ENCODE measurements at regions not wholly inside any gene's neighbourhood (a gene's known extent, or its start where the extent isn't known, plus 50 kb on each side); places are given as distances from the start of the nearest gene placed in this dataset.

GRCh38 chr2:64753399-64753798 lies 99.7 kb upstream of the SERTAD2 start:
- WGBS, 2 experiments (ENCODE audit: insufficient coverage in 2 of 2), result 90% methylated on average over 1 of the region's 2 CpGs; no CpG with 5 or more reads in 1 of the 2 experiments
- Histone ChIP-seq H3K4me1 (ENCODE audit: control insufficient read depth, insufficient read depth, low read length, poor library complexity, severe bottlenecking) (peaks cover 6% of the 10 kb centered on the region), H3K27ac (ENCODE audit: low read depth, low read length, severe bottlenecking) (no peak overlapping the region), H3K4me3 (ENCODE audit: extremely low read depth, insufficient read depth, low read length, poor library complexity, severe bottlenecking) (no peak overlapping the region), H3K9me3 (ENCODE audit: control insufficient read depth, low read length) (peaks cover 7% of the 10 kb centered on the region), H3K36me3 (ENCODE audit: control insufficient read depth, insufficient read depth, low read length) (no peaks in the 10 kb centered on the region)

GRCh38 chr2:64754570-64754969 lies 100.9 kb upstream of the SERTAD2 start:
- peaks cover 6% of the 10 kb centered on the region for H3K4me1 ChIP-seq (ENCODE audit: control insufficient read depth, insufficient read depth, low read length, poor library complexity, severe bottlenecking)
- no peak overlapping the region for H3K4me3 ChIP-seq (ENCODE audit: extremely low read depth, insufficient read depth, low read length, poor library complexity, severe bottlenecking)
- H3K9me3 ChIP-seq (ENCODE audit: control insufficient read depth, low read length), result peaks cover 7% of the 10 kb centered on the region
- WGBS, 2 experiments (ENCODE audit: insufficient coverage in 2 of 2), result no CpG with 5 or more reads among the region's 1 CpG
- H3K36me3 ChIP-seq (ENCODE audit: control insufficient read depth, insufficient read depth, low read length), result no peaks in the 10 kb centered on the region
- no peak overlapping the region for H3K27ac ChIP-seq (ENCODE audit: low read depth, low read length, severe bottlenecking)

- WGBS, 2 experiments (ENCODE audit: insufficient coverage in 2 of 2), result no CpG with 5 or more reads among the region's 2 CpGs
- Histone ChIP-seq H3K27ac (ENCODE audit: low read depth, low read length, severe bottlenecking) (no peak overlapping the region), H3K36me3 (ENCODE audit: control insufficient read depth, insufficient read depth, low read length) (no peaks in the 10 kb centered on the region), H3K4me1 (ENCODE audit: control insufficient read depth, insufficient read depth, low read length, poor library complexity, severe bottlenecking) (peaks cover 3% of the 10 kb centered on the region), H3K9me3 (ENCODE audit: control insufficient read depth, low read length) (peaks cover 7% of the 10 kb centered on the region), H3K4me3 (ENCODE audit: extremely low read depth, insufficient read depth, low read length, poor library complexity, severe bottlenecking) (no peak overlapping the region)
Observed at GRCh38 chr2:64757126-64757525, 103.4 kb upstream of the SERTAD2 start.

- WGBS, 2 experiments (ENCODE audit: insufficient coverage in 2 of 2), result 88 to 91% methylated on average over 5 of the region's 5 CpGs
- H3K9me3 ChIP-seq (ENCODE audit: control insufficient read depth, low read length), result peaks cover 7% of the 10 kb centered on the region
- no peak overlapping the region for H3K27ac ChIP-seq (ENCODE audit: low read depth, low read length, severe bottlenecking)
- no peak overlapping the region for H3K4me3 ChIP-seq (ENCODE audit: extremely low read depth, insufficient read depth, low read length, poor library complexity, severe bottlenecking)
- H3K4me1 ChIP-seq (ENCODE audit: control insufficient read depth, insufficient read depth, low read length, poor library complexity, severe bottlenecking), result no peaks in the 10 kb centered on the region
- H3K36me3 ChIP-seq (ENCODE audit: control insufficient read depth, insufficient read depth, low read length), result no peaks in the 10 kb centered on the region
Observed at GRCh38 chr2:64760128-64760527, 106.4 kb upstream of the SERTAD2 start.

- H3K27ac ChIP-seq (ENCODE audit: low read depth, low read length, severe bottlenecking), result no peak overlapping the region
- no peak overlapping the region for H3K4me3 ChIP-seq (ENCODE audit: extremely low read depth, insufficient read depth, low read length, poor library complexity, severe bottlenecking)
Observed at GRCh38 chr2:64762301-64762997, 108.7 kb upstream of the SERTAD2 start.

GRCh38 chr2:64763126-64763525 lies 109.4 kb upstream of the SERTAD2 start:
- WGBS, 2 experiments (ENCODE audit: insufficient coverage in 2 of 2), result 88 to 94% methylated on average over 1 of the region's 1 CpG
- Histone ChIP-seq H3K9me3 (ENCODE audit: control insufficient read depth, low read length) (no peaks in the 10 kb centered on the region), H3K4me3 (ENCODE audit: extremely low read depth, insufficient read depth, low read length, poor library complexity, severe bottlenecking) (no peak overlapping the region), H3K4me1 (ENCODE audit: control insufficient read depth, insufficient read depth, low read length, poor library complexity, severe bottlenecking) (no peaks in the 10 kb centered on the region), H3K27ac (ENCODE audit: low read depth, low read length, severe bottlenecking) (no peak overlapping the region), H3K36me3 (ENCODE audit: control insufficient read depth, insufficient read depth, low read length) (no peaks in the 10 kb centered on the region)

More at GRCh38 chr2:64762301-64762997, 108.7 kb upstream of the SERTAD2 start:
- no peaks in the 10 kb centered on the region for H3K36me3 ChIP-seq (ENCODE audit: control insufficient read depth, insufficient read depth, low read length)
- H3K4me1 ChIP-seq (ENCODE audit: control insufficient read depth, insufficient read depth, low read length, poor library complexity, severe bottlenecking), result no peaks in the 10 kb centered on the region
- 100% methylated on average over 1 to 3 of the region's 4 CpGs for WGBS, 2 experiments (ENCODE audit: insufficient coverage in 2 of 2)
- no peaks in the 10 kb centered on the region for H3K9me3 ChIP-seq (ENCODE audit: control insufficient read depth, low read length)

- Histone ChIP-seq H3K27ac (ENCODE audit: low read depth, low read length, severe bottlenecking) (no peak overlapping the region), H3K9me3 (ENCODE audit: control insufficient read depth, low read length) (no peaks in the 10 kb centered on the region), H3K4me1 (ENCODE audit: control insufficient read depth, insufficient read depth, low read length, poor library complexity, severe bottlenecking) (peaks cover 18% of the 10 kb centered on the region), H3K4me3 (ENCODE audit: extremely low read depth, insufficient read depth, low read length, poor library complexity, severe bottlenecking) (no peak overlapping the region), H3K36me3 (ENCODE audit: control insufficient read depth, insufficient read depth, low read length) (no peaks in the 10 kb centered on the region)
- WGBS, 2 experiments (ENCODE audit: insufficient coverage in 2 of 2), result 100% methylated on average over 1 of the region's 4 CpGs
Observed at GRCh38 chr2:64765160-64765805, 111.6 kb upstream of the SERTAD2 start.

GRCh38 chr2:64766841-64767669 lies 113.3 kb upstream of the SERTAD2 start:
- Histone ChIP-seq H3K4me3 (ENCODE audit: extremely low read depth, insufficient read depth, low read length, poor library complexity, severe bottlenecking) (peak overlapping the region; percentile 48), H3K9me3 (ENCODE audit: control insufficient read depth, low read length) (no peaks in the 10 kb centered on the region), H3K27ac (ENCODE audit: low read depth, low read length, severe bottlenecking) (peak overlapping the region; percentile 97), H3K36me3 (ENCODE audit: control insufficient read depth, insufficient read depth, low read length) (no peaks in the 10 kb centered on the region), H3K4me1 (ENCODE audit: control insufficient read depth, insufficient read depth, low read length, poor library complexity, severe bottlenecking) (peaks cover 18% of the 10 kb centered on the region)
- WGBS, 2 experiments (ENCODE audit: insufficient coverage in 2 of 2), result 37 to 46% methylated on average over 6 to 7 of the region's 13 CpGs

GRCh38 chr2:64767670-64768468 lies 114.2 kb upstream of the SERTAD2 start:
- Histone ChIP-seq H3K4me1 (ENCODE audit: control insufficient read depth, insufficient read depth, low read length, poor library complexity, severe bottlenecking) (peaks cover 18% of the 10 kb centered on the region), H3K9me3 (ENCODE audit: control insufficient read depth, low read length) (no peaks in the 10 kb centered on the region), H3K27ac (ENCODE audit: low read depth, low read length, severe bottlenecking) (peak overlapping the region; percentile 97), H3K36me3 (ENCODE audit: control insufficient read depth, insufficient read depth, low read length) (no peaks in the 10 kb centered on the region), H3K4me3 (ENCODE audit: extremely low read depth, insufficient read depth, low read length, poor library complexity, severe bottlenecking) (peak overlapping the region; percentile 48)
- 0% methylated on average over 35 to 59 of the region's 66 CpGs for WGBS, 2 experiments (ENCODE audit: insufficient coverage in 2 of 2)

- peak overlapping the region; percentile 48 for H3K4me3 ChIP-seq (ENCODE audit: extremely low read depth, insufficient read depth, low read length, poor library complexity, severe bottlenecking)
- H3K27ac ChIP-seq (ENCODE audit: low read depth, low read length, severe bottlenecking), result peak overlapping the region; percentile 97
- H3K9me3 ChIP-seq (ENCODE audit: control insufficient read depth, low read length), result no peaks in the 10 kb centered on the region
- 52 to 65% methylated on average over 3 to 4 of the region's 4 CpGs for WGBS, 2 experiments (ENCODE audit: insufficient coverage in 2 of 2)
- H3K36me3 ChIP-seq (ENCODE audit: control insufficient read depth, insufficient read depth, low read length), result no peaks in the 10 kb centered on the region
- peaks cover 18% of the 10 kb centered on the region for H3K4me1 ChIP-seq (ENCODE audit: control insufficient read depth, insufficient read depth, low read length, poor library complexity, severe bottlenecking)
Observed at GRCh38 chr2:64768491-64769005, 114.8 kb upstream of the SERTAD2 start.

All from mesodermal cell (in vitro differentiated cells).